Neural crest cell (in vitro differentiated cells): ENCODE measurements at regions not wholly inside any gene's neighbourhood (a gene's known extent, or its start where the extent isn't known, plus 50 kb on each side); places are given as distances from the start of the nearest gene placed in this dataset.
"Not testable (repeated sequence)": the region's sequence is repeated elsewhere in the genome, so short reads cannot be mapped to it uniquely, and the experiment has no call there.

Experiments used
- DNase-seq: peaks from one replicate; pipeline ENCODE4 v3.0.0; 2021; ENCODE audit warnings: low read depth, mixed read lengths, low spot score
- H3K27ac Mint-ChIP-seq: one replicate; pipeline ENCODE4 v1.8.0; 2021; ENCODE audit warnings: mild to moderate bottlenecking, mixed read lengths; ENCODE audit not compliant: unreplicated experiment
- H3K27me3 Mint-ChIP-seq: 2 replicates; pipeline ENCODE4 v1.8.0; 2021; ENCODE audit warnings: low read depth, mild to moderate bottlenecking, mixed read lengths
- H3K36me3 Mint-ChIP-seq: 2 replicates; pipeline ENCODE4 v1.8.0; 2021; ENCODE audit warnings: low read depth, mild to moderate bottlenecking, mixed read lengths
- H3K4me1 Mint-ChIP-seq: 2 replicates; pipeline ENCODE4 v1.8.0; 2021; ENCODE audit warnings: mixed read lengths
- H3K4me3 Mint-ChIP-seq: one replicate; pipeline ENCODE4 v1.8.0; 2021; ENCODE audit warnings: mild to moderate bottlenecking, mixed read lengths
- H3K9me3 Mint-ChIP-seq: 2 replicates; pipeline ENCODE4 v1.8.0; 2021; ENCODE audit warnings: mixed read lengths
- CTCF ChIP-seq: fragments of 200-600 bp; sonication (generic); conservative IDR thresholded peaks from 2 replicates; pipeline ENCODE4 v1.5.0; 2021; ENCODE audit warnings: antibody characterized with exemption, mild to moderate bottlenecking

- Mint-ChIP-seq H3K27me3 (no peaks in the 10 kb centered on the region), H3K4me3 (no peak overlapping the region), H3K4me1 (no peaks in the 10 kb centered on the region), H3K9me3 (peaks cover 11% of the 10 kb centered on the region), H3K36me3 (peaks cover 5% of the 10 kb centered on the region), H3K27ac (no peak overlapping the region)
- no peak for DNase-seq
- TF ChIP-seq CTCF: no peak
Measured at GRCh38 chr12:86710109-86710508, 453.9 kb upstream of the MGAT4C start.

GRCh38 chr12:86709017-86709416 is 452.8 kb upstream of the MGAT4C start:
- peaks cover 11% of the 10 kb centered on the region for H3K9me3 Mint-ChIP-seq
- not testable (repeated sequence) for H3K27me3 Mint-ChIP-seq, DNase-seq, H3K27ac Mint-ChIP-seq, H3K36me3 Mint-ChIP-seq, H3K4me1 Mint-ChIP-seq, H3K4me3 Mint-ChIP-seq

GRCh38 chr12:86698641-86698980 is 442.4 kb upstream of the MGAT4C start:
- H3K4me1 Mint-ChIP-seq: no peaks in the 10 kb centered on the region
- H3K36me3 Mint-ChIP-seq: no peaks in the 10 kb centered on the region
- DNase-seq: no peak
- no peaks in the 10 kb centered on the region for H3K27me3 Mint-ChIP-seq
- H3K9me3 Mint-ChIP-seq: no peaks in the 10 kb centered on the region
- no peak for TF ChIP-seq CTCF
- no peak overlapping the region for H3K27ac Mint-ChIP-seq
- H3K4me3 Mint-ChIP-seq: no peak overlapping the region

GRCh38 chr12:86697916-86698640 is 441.9 kb upstream of the MGAT4C start:
- no peaks in the 10 kb centered on the region for H3K36me3 Mint-ChIP-seq
- no peak overlapping the region for H3K4me3 Mint-ChIP-seq
- H3K27me3 Mint-ChIP-seq: no peaks in the 10 kb centered on the region
- TF ChIP-seq CTCF: no peak
- no peaks in the 10 kb centered on the region for H3K4me1 Mint-ChIP-seq
- no peak for DNase-seq
- no peak overlapping the region for H3K27ac Mint-ChIP-seq
- no peaks in the 10 kb centered on the region for H3K9me3 Mint-ChIP-seq

GRCh38 chr12:86683568-86684304 is 427.5 kb upstream of the MGAT4C start:
- Mint-ChIP-seq H3K4me1 (no peaks in the 10 kb centered on the region), H3K27me3 (no peaks in the 10 kb centered on the region), H3K27ac (no peak overlapping the region), H3K9me3 (peaks cover 12% of the 10 kb centered on the region), H3K36me3 (no peaks in the 10 kb centered on the region), H3K4me3 (no peak overlapping the region)
- no peak for DNase-seq
- no peak for TF ChIP-seq CTCF

- TF ChIP-seq CTCF: no peak
- H3K9me3 Mint-ChIP-seq: no peaks in the 10 kb centered on the region
- no peaks in the 10 kb centered on the region for H3K27me3 Mint-ChIP-seq
- H3K4me3 Mint-ChIP-seq: no peak overlapping the region
- DNase-seq: no peak
- no peak overlapping the region for H3K27ac Mint-ChIP-seq
- no peaks in the 10 kb centered on the region for H3K36me3 Mint-ChIP-seq
- no peaks in the 10 kb centered on the region for H3K4me1 Mint-ChIP-seq
Measured at GRCh38 chr12:86681060-86681459, 424.9 kb upstream of the MGAT4C start.
